ENCODE measurements at regions not wholly inside any gene's neighbourhood (a gene's known extent, or its start where the extent isn't known, plus 50 kb on each side); places are given as distances from the start of the nearest gene placed in this dataset.
"Not testable (repeated sequence)": the region's sequence is repeated elsewhere in the genome, so short reads cannot be mapped to it uniquely, and the experiment has no call there.

DNA sequence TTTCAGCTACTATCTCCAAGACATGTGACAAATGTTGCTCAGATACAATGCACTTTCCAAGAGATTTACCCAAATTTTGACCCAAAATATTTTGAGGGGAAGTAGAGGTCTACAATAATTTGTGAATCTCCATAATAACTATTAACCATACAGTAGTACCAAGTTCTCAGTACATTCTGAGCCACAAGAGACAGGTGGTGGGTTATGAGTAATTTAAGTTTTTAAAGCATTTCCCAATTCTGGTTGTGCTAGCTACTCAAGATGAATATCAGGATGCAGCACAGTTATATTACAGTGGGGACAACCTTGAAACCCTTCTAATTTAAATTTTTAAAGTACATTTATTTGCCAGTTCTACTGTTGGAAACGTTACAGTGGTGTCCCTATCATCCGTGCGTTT, 92.2 kb upstream of the MITF start:
- no peak for DNase-seq

GRCh38 chr3:69646287-69647067, 92.8 kb upstream of the MITF start:
- DNase-seq: no peak

DNA sequence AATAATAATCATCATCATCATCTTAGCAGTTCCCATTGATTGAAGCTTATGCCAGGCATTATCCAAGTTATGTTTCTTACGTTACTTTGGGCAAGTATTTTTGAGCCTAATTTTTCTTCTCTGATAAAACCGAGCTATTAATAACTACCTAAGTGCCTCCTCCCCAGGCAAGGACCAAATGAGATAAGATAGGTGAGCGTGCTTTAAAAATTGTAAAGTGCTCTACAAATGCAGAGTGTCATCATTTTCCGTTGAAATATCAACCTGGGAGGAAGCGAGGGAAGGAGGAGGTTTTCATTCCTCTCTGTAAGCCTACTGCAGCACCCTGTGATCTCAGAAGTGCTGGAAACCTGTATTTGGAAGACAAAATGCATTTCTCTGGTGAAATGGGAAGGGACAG, 96.7 kb upstream of the MITF start:
- no peak for DNase-seq

DNA sequence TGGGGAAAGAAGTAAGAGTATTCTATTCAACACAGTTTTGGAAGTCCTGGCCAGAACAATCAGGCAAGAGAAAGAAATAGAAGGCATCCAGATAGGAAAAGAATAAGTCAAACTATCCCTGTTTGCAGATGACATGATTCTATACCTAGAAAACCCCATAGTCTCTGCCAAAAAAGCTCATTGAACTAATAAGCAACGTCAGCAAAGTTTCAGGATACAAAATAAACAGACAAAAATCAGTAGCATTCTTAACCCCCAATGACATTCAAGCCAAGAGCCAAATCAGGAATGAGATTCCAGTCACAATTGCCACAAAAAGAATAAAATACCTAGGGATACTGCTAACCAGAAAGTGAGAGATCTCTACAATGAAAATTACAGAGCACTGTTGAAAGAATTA, 99.4 kb upstream of the MITF start:
- no peak for DNase-seq

DNA sequence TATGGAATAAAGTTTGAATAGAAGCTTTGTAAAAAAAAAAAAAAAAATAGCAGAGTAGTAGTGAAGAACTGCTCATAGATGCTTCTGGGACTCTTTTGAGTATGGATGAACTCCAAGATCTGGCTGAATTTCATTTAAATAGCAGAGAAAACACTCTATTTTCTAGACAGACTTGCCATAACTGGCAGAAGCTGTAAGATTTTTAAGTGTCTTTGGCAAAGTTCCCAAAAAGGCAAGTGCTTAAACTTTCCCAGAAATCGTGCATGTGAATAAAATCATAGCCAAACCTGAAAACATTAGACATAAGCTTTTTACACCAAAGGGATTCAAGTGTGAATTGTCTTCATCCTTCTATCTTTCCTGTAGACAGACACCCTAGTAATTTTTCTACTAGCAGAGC, 110.3 kb upstream of the MITF start:
- DNase-seq: no peak

- DNase-seq: no peak
These were observed 126.0 kb upstream of the MITF start for GRCh38 chr3:69613286-69613685.

DNA sequence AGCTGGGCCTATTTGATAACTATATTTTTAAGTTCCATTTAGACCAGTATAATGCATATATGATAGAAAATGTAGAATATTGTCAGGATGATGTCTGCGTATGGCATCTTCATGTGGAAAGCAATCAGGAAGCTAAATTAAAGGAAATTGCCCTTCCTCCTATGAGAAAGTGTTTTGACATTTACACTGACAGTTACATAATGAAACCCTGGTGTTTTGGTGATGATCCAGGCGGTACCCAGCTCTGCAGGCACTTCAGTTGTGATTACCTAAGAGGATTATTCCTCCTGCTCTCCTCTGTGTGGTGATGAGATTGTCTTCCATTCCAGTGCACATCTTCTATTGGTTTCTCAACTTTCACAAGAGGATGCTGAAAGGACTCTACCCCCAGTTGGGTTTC, 126.5 kb upstream of the MITF start:
- DNase-seq: no peak

DNA sequence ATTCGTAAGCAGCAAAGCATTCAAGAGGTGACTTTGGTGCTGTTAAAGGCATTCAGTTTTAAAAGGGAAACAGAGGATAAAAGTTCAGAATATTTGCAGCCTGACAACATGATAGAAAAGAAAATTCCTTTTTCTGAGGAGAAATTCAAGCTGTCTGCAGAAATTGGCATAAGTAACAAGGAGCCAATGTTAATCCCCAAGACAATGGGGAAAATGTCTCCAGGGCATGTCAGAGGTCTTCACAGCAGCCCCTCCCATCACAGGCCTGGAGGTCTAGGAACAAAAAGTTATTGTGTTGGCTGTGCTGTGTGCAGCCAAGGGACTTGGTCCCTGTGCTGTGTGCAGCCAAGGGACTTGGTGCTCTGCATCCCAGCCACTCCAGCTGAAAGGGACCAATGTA, 129.7 kb upstream of the MITF start:
- not testable (repeated sequence) for DNase-seq

DNA sequence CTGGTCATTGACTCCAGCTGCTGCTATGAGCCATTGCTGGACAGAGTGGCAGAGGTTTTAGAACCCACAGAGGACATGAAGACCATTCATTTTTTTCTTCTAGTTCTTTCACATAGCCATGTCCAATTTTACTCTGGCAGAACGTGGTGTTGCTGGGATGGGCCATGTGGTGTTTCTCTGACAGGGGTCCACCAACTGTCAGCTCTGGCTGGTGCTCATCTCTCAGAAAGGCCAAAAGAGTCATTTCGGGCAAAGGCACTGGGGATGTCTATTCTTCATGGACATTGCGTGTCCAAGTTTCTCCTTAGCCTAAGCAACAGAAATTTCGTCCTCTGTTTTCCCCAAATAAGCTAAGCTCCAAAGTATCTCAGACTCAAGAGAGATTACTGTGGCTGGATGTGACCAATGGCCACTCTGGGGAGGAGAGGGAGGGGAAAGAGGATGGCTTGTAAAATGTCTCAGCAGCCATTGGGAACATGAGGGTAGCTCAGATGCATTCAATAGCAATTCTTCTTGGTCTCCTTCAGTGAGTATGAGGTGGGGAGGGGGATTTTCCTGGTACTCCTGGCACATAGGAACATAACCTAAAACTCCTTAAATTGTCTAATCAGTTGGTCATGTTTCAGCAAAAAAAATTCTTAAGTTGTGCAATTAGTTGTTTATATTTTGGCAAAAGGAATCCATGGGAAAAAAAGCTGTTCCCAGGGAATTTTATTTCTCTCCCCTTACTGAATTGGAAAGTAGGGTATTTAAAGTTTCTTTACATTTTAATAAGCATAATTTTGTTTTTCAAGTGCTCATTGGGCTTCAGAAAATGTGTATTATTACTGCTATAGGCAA, 131.6 kb upstream of the MITF start:
- no peak for DNase-seq

- no peak for DNase-seq
These were observed 133.4 kb upstream of the MITF start for GRCh38 chr3:69605867-69606266.

GRCh38 chr3:69604735-69605450, 134.4 kb upstream of the MITF start:
- DNase-seq: no peak

DNA sequence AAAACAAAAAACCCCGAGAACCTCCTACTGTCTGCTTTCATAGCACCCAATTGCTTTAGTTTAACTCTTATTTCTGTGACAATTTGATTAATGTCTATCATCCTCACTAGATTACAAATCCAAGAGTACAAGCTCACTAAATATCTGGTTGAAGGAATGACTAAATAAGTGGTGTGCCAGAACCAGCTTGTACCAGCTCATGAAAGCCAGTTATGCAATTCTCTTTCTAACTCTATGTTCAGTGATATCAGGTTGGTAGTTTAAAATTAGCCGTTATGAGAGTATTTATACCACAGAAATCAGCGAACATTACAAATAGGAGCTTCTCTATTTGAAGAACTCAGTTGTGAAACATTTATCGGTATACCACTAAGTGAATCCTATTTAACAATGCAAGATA, 137.2 kb upstream of the MITF start:
- DNase-seq: no peak

GRCh38 chr3:69594286-69594685, 145.0 kb upstream of the MITF start:
- DNase-seq: no peak

DNA sequence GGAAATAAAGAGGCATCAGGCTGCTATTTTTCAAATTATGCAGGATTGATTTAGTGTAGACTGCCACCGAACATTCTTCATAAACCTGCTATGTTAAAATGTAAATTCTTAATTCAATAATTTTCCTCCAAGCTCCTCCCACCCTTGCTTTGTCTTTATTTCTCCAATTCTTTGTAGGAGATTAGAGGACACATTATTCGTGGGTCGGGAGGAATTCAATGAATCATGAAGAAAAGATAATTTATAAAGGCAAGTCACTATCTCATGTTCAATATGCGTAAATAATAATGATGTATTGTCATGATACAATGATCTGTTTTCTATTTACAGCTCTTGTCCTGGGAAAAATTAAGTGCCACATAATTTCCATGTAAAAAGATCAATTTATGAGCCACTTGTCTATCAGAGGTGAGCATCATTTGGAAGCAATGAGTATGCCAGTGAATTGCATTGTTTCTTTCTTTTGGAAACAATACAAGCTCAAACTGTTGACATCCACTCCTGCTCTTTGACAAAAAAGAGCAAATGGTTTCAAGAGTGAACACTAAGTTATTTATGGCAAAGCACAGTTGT, 148.0 kb upstream of the MITF start:
- no peak for DNase-seq

GRCh38 chr3:69590111-69590510, 149.2 kb upstream of the MITF start:
- no peak for DNase-seq

- DNase-seq: no peak
These were observed 151.1 kb upstream of the MITF start for GRCh38 chr3:69588170-69588569.

DNA sequence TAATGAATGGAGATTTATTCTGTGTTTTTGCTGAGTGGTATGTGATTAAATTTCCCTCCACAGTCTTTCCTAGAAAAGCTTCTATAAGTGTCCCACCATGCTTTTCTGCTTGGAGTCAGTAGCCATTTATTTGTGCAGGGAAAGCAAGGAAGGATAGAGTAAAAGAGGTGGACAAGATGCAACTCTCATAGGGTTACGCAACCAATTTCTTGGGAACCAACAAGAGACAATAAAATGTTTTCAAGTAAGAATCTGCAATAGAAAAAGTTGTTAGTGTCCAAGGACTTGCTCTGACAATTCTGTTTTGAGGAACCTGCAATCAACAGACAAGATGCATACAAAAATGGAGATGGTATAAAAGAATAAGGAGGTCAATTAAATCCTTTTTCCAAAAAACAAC, 153.8 kb upstream of the MITF start:
- DNase-seq: no peak

GRCh38 chr3:69582044-69582443, 157.2 kb upstream of the MITF start:
- DNase-seq: no peak

DNA sequence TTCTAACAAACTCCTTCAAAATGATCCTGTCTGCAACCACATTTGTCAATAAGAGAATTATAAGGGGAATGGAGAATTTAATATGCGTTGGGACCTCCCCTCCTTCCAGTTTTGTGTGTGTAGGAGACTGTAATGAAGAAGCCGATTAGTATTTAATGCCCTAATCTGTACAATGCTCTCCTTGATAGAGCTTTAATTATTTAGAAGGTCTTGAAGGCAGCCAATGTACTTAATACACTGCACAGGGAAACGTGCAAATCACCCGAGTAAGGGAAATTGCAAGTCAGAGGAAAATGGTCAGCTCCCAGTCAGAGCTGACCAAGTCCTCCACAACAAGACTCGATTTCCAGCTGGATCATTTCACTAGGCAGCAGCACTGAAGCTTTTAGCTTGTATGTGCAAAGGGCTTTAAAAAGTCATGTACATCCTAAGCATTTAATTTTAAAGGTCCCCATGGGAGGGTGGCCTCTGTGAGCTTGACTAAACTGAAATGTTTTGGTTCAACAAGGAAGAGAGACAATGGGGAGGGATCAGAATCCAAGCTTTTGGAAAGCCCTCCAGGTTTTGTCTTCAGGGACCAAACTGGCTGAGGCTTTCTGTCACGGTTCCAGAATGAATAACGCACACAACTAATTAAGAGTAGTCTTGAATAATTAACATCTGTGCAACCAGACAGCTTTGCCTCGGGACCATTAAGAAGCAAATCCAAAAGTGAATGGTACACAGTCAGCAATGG, 159.8 kb upstream of the MITF start:
- DNase-seq: no peak

DNA sequence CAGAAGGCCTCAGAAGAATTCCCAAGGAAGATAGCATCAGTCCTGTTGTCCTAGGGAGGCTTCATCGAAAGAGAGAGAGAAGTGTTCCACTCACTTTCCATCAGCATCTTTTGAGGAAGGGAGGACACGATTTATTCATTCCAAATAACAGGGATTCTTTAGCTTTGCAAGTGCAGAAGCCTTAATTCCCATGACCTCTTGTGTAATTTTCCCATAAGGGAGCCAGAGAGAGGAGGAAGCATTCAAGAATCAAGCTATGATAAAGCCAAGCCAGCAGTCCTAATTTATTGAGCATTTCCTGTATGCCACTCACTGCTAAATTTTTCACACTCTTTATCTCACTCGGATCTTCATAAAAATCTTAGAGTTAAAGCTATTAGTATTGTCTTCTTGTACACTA, 169.7 kb upstream of the MITF start:
- no peak for DNase-seq

DNA sequence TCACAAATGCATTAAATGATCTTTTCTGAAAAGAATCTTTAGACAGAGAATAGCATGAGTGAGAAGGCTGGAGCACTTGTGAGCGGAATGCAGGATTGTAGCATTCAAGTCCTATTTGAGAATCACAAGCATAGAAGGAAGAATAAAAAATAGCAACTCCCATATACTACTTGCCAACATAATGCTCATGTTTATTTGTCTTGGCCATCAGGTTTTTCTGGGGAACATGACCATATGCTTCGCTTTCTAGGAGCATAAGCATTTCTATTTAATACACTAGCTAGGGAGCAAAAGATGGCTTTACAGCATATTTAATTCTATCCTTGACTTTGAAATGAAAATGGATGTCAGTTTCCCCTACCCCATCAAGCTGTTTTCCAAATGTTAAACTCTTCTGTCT, 170.3 kb upstream of the MITF start:
- DNase-seq: no peak

GRCh38 chr3:69568458-69568857, 170.8 kb upstream of the MITF start:
- DNase-seq: no peak

GRCh38 chr3:69567710-69568052, 171.6 kb upstream of the MITF start:
- no peak for DNase-seq

Measured in NCI-H510A treated with DMSO at 0.1 percent for 48 hours (cell line).